ENCODE measurements at regions not wholly inside any gene's neighbourhood (a gene's known extent, or its start where the extent isn't known, plus 50 kb on each side); places are given as distances from the start of the nearest gene placed in this dataset.

DNA sequence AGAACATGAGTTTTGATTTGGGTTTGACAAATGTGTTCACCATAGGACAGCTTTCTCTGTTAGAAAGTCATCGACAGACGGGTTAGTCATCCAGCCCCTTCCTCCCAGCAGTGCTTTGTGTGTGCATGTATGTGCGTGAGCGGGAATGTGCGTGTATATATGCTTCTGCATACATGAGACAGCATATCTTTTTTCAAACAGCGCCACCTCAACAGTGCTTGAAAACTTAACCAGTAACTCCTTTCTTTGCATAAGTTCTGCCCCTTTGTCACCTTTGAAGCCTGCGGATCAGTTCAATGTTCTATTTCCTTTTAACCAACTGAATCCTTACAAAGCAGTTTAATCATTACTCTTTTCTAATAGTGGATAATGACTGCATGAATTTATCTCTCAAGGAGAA, 351.4 kb downstream of the LPIN1 start:
- TF ChIP-seq GATA2 (IDR thresholded peaks at IDR 0.05; ENCODE audit: low read depth, low read length): no peak
- TF ChIP-seq GATA3 (IDR thresholded peaks at IDR 0.05; ENCODE audit: low read depth, low read length): no peak

Data from SH-SY5Y (cell line).